ENCODE measurements at regions not wholly inside any gene's neighbourhood (a gene's known extent, or its start where the extent isn't known, plus 50 kb on each side); places are given as distances from the start of the nearest gene placed in this dataset.

DNA sequence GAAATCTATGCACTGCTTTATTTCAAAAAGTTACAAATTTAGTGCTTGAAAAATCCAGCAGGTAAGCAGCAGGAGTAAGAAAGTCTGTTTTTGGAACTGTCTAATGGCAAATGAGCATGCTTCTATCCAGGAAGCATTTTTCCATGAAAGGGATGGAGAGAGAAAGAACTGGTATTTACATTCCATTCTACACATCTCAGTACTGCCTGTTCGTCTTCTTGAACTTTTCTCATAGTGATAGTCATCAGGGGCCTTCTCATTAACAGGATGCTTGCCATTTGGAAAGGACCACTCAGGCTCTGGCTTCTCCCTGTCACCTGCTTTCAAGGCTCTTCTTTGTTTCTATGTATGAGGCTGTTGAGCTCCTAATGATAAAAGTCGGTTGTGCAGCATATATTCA is 267.3 kb upstream of the IL12A start:
- Mint-ChIP-seq H3K4me1 (no peaks in the 10 kb centered on the region), H3K9me3 (peaks cover 3% of the 10 kb centered on the region), H3K27me3 (no peaks in the 10 kb centered on the region), H3K4me3 (no peak overlapping the region), H3K27ac (no peak overlapping the region), H3K36me3 (ENCODE audit: low read depth) (no peaks in the 10 kb centered on the region)
- no peak for ATAC-seq (replicated peaks)

DNA sequence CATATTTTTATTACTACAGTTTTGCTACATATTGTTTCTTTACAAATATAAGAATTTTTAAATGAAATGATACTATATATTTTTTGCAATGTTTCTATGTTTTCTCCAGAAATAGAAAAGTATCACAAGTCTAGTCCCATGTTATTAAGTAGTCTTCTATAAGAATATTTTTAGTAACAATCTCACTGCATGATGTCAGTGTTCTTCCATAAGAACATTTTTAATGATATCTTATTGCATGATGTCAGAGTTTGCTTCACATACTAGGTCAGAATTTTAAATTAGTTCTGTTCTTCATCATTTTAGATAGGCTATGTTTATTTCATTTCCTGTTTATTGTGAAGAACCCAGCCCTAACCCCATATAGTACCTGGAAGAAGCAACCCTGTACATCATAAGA is 265.3 kb upstream of the IL12A start:
- H3K27ac Mint-ChIP-seq: no peak overlapping the region
- no peaks in the 10 kb centered on the region for H3K27me3 Mint-ChIP-seq
- no peaks in the 10 kb centered on the region for H3K4me1 Mint-ChIP-seq
- H3K4me3 Mint-ChIP-seq: no peak overlapping the region
- ATAC-seq (replicated peaks): no peak
- H3K36me3 Mint-ChIP-seq (ENCODE audit: low read depth): no peaks in the 10 kb centered on the region
- H3K9me3 Mint-ChIP-seq: no peaks in the 10 kb centered on the region

GRCh38 chr3:159724627-159725026 is 264.0 kb upstream of the IL12A start:
- no peak overlapping the region for H3K4me3 Mint-ChIP-seq

GRCh38 chr3:159726231-159726964 is 262.2 kb upstream of the IL12A start:
- Mint-ChIP-seq H3K9me3 (no peaks in the 10 kb centered on the region), H3K27me3 (no peaks in the 10 kb centered on the region), H3K4me1 (no peaks in the 10 kb centered on the region), H3K36me3 (ENCODE audit: low read depth) (no peaks in the 10 kb centered on the region), H3K4me3 (no peak overlapping the region), H3K27ac (no peak overlapping the region)
- no peak for ATAC-seq (replicated peaks)

More at GRCh38 chr3:159724627-159725026, 264.0 kb upstream of the IL12A start:
- no peak for ATAC-seq (replicated peaks)
- Mint-ChIP-seq H3K27me3 (no peaks in the 10 kb centered on the region), H3K9me3 (no peaks in the 10 kb centered on the region), H3K36me3 (ENCODE audit: low read depth) (no peaks in the 10 kb centered on the region), H3K4me1 (no peaks in the 10 kb centered on the region), H3K27ac (no peak overlapping the region)

DNA sequence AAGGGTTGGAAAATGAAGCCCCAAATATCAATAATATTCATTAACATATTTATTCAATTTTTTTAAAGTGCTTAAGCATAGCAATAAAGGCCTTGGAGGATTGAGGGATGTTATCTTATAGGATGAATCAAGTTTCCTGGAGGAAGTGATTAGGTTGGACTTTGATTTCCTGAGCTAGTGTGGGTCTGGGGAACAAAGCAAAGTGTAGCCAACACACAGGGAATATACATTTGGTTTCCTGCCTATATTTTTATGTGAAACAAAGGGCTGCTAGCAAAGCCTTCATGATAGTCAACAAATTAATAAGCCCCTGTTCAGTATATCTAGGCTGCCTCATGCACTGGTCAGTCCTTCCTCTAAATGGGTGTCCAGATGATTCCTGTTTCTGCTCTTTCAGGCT is 261.1 kb upstream of the IL12A start:
- no peaks in the 10 kb centered on the region for H3K27me3 Mint-ChIP-seq
- H3K27ac Mint-ChIP-seq: no peak overlapping the region
- no peak overlapping the region for H3K4me3 Mint-ChIP-seq
- H3K36me3 Mint-ChIP-seq (ENCODE audit: low read depth): no peaks in the 10 kb centered on the region
- H3K4me1 Mint-ChIP-seq: no peaks in the 10 kb centered on the region
- no peaks in the 10 kb centered on the region for H3K9me3 Mint-ChIP-seq
- no peak for ATAC-seq (replicated peaks)

- H3K4me3 Mint-ChIP-seq: no peak overlapping the region
- ATAC-seq (replicated peaks): no peak
- no peak overlapping the region for H3K27ac Mint-ChIP-seq
- no peaks in the 10 kb centered on the region for H3K36me3 Mint-ChIP-seq (ENCODE audit: low read depth)
- H3K4me1 Mint-ChIP-seq: no peaks in the 10 kb centered on the region
- H3K27me3 Mint-ChIP-seq: no peaks in the 10 kb centered on the region
- no peaks in the 10 kb centered on the region for H3K9me3 Mint-ChIP-seq
Observed at GRCh38 chr3:159731254-159731653, 257.4 kb upstream of the IL12A start.

DNA sequence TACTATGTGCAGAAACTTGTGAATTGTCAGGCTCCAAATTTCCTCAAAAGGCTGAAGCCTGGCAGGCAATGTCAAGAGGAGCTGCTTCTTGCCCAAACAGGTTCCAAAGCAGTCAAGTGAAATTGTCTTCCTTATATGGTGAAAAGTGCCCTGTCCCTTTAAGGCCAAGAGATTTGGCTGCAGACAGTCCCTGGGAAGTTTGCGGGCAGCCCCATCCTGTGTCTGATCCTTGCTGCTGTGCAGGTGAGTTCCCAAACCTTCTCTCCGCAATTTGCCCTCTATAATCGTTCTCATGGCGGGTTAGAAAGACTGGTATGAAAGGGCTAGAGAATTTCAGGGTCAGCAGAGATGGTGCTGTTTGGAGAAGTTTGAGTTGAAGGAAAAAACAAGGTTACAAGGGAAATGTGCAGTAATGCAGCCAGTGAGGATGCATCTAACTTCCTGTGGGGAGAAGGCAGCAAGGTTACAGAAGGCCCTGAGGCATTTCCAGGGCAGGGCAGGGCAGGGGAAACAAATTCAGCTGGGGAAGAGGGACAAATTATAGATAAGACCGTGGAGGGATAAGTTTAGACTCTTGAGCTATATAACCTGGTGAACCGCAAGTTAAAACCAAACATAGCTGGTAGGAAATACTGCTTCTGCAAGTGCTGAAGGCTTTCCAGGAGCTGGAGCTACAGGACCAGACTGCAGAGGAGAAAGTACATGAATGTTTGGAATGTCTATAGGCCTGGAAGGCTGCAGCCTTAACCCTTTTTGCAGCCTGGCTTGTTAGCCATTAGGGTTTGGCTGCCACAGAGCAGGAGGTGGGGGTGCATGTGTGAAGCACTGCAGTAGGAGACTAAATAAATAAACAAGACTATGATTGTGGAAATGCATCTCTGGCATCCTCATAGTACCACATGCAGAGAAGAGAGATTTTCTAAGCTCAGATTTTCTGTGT is 256.2 kb upstream of the IL12A start:
- H3K4me1 Mint-ChIP-seq: no peaks in the 10 kb centered on the region
- H3K27me3 Mint-ChIP-seq: peaks cover under 1% of the 10 kb centered on the region
- no peak for ATAC-seq (replicated peaks)
- H3K4me3 Mint-ChIP-seq: no peak overlapping the region
- H3K36me3 Mint-ChIP-seq (ENCODE audit: low read depth): no peaks in the 10 kb centered on the region
- no peak overlapping the region for H3K27ac Mint-ChIP-seq
- no peaks in the 10 kb centered on the region for H3K9me3 Mint-ChIP-seq

GRCh38 chr3:159733194-159733860 is 255.3 kb upstream of the IL12A start:
- Mint-ChIP-seq H3K9me3 (no peaks in the 10 kb centered on the region), H3K4me1 (no peaks in the 10 kb centered on the region), H3K27me3 (peaks cover 3% of the 10 kb centered on the region), H3K4me3 (no peak overlapping the region), H3K27ac (no peak overlapping the region), H3K36me3 (ENCODE audit: low read depth) (no peaks in the 10 kb centered on the region)
- no peak for ATAC-seq (replicated peaks)

- no peaks in the 10 kb centered on the region for H3K36me3 Mint-ChIP-seq (ENCODE audit: low read depth)
- no peaks in the 10 kb centered on the region for H3K9me3 Mint-ChIP-seq
- ATAC-seq (replicated peaks): no peak
- no peak overlapping the region for H3K27ac Mint-ChIP-seq
- no peak overlapping the region for H3K4me3 Mint-ChIP-seq
- H3K27me3 Mint-ChIP-seq: peaks cover 3% of the 10 kb centered on the region
- H3K4me1 Mint-ChIP-seq: no peaks in the 10 kb centered on the region
Observed at GRCh38 chr3:159734681-159735080, 254.0 kb upstream of the IL12A start.

GRCh38 chr3:159739166-159739565 is 249.5 kb upstream of the IL12A start:
- no peaks in the 10 kb centered on the region for H3K9me3 Mint-ChIP-seq
- no peak for ATAC-seq (replicated peaks)
- no peaks in the 10 kb centered on the region for H3K4me1 Mint-ChIP-seq
- no peak overlapping the region for H3K4me3 Mint-ChIP-seq
- peaks cover 6% of the 10 kb centered on the region for H3K27me3 Mint-ChIP-seq
- no peaks in the 10 kb centered on the region for H3K36me3 Mint-ChIP-seq (ENCODE audit: low read depth)
- H3K27ac Mint-ChIP-seq: no peak overlapping the region

GRCh38 chr3:159739969-159740368 is 248.7 kb upstream of the IL12A start:
- Mint-ChIP-seq H3K36me3 (ENCODE audit: low read depth) (no peaks in the 10 kb centered on the region), H3K4me3 (no peak overlapping the region), H3K9me3 (no peaks in the 10 kb centered on the region), H3K4me1 (no peaks in the 10 kb centered on the region), H3K27me3 (peaks cover 7% of the 10 kb centered on the region), H3K27ac (no peak overlapping the region)
- no peak for ATAC-seq (replicated peaks)

GRCh38 chr3:159741281-159741680 is 247.4 kb upstream of the IL12A start:
- Mint-ChIP-seq H3K4me3 (no peak overlapping the region), H3K27ac (no peak overlapping the region), H3K4me1 (no peaks in the 10 kb centered on the region), H3K9me3 (peaks cover 3% of the 10 kb centered on the region), H3K36me3 (ENCODE audit: low read depth) (no peaks in the 10 kb centered on the region), H3K27me3 (peaks cover 13% of the 10 kb centered on the region)
- ATAC-seq (replicated peaks): no peak

DNA sequence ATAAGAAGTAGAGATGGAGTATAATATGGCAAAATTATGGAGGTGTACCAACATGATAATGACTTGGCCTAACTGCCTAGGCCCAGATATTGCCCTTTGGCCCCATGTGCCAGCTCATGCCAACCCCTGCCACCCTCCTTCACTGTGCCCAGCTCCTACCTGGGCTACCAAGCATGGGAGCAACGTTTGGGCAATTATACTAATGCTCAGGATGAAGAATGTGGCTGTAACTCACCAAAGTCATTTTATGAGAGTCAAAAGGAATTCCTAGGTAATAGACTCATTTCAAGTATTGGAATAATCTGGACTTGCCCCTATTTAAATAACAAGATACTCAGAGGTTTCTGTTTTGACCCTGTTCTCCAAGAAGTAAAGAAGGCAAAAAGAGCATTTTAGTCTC is 240.2 kb upstream of the IL12A start:
- H3K4me1 Mint-ChIP-seq: no peaks in the 10 kb centered on the region
- H3K4me3 Mint-ChIP-seq: no peak overlapping the region
- no peak for ATAC-seq (replicated peaks)

GRCh38 chr3:159749406-159749805 is 239.2 kb upstream of the IL12A start:
- Mint-ChIP-seq H3K27ac (no peak overlapping the region), H3K9me3 (peaks cover 3% of the 10 kb centered on the region)

More for the DNA sequence above, 240.2 kb upstream of the IL12A start:
- peaks cover 3% of the 10 kb centered on the region for H3K9me3 Mint-ChIP-seq
- no peaks in the 10 kb centered on the region for H3K36me3 Mint-ChIP-seq (ENCODE audit: low read depth)
- no peak overlapping the region for H3K27ac Mint-ChIP-seq
- peaks cover 12% of the 10 kb centered on the region for H3K27me3 Mint-ChIP-seq

More at GRCh38 chr3:159749406-159749805, 239.2 kb upstream of the IL12A start:
- Mint-ChIP-seq H3K27me3 (peaks cover 12% of the 10 kb centered on the region), H3K4me1 (no peaks in the 10 kb centered on the region), H3K36me3 (ENCODE audit: low read depth) (no peaks in the 10 kb centered on the region), H3K4me3 (no peak overlapping the region)
- no peak for ATAC-seq (replicated peaks)
